ENCODE measurements at regions not wholly inside any gene's neighbourhood (a gene's known extent, or its start where the extent isn't known, plus 50 kb on each side); places are given as distances from the start of the nearest gene placed in this dataset.
"Not testable (repeated sequence)": the region's sequence is repeated elsewhere in the genome, so short reads cannot be mapped to it uniquely, and the experiment has no call there.

GRCh38 chr2:150260636-150261035, 226.8 kb downstream of the RND3 start:
- no peak for TF ChIP-seq CTCF (conservative IDR thresholded peaks at IDR 0.05; ENCODE audit: low read depth)
- ChIA-PET CTCF (interaction anchor here (0.6 kb wide), 1 partner anchor 79 kb away, joined by 3 read pairs; no protein-coding TSS in a partner anchor), POLR2A (ENCODE audit: low non-redundant PET) (no interaction called here)
- no peak overlapping the region for H3K27ac ChIP-seq
- no peak for DNase-seq (ENCODE audit: low spot score)

GRCh38 chr2:150259746-150260145, 227.7 kb downstream of the RND3 start:
- POLR2A ChIA-PET (ENCODE audit: low non-redundant PET): no interaction called here
- no peak for TF ChIP-seq CTCF (conservative IDR thresholded peaks at IDR 0.05; ENCODE audit: low read depth)
- CTCF ChIA-PET: interaction anchor here (0.6 kb wide), 1 partner anchor 11 kb away, joined by 3 read pairs; no protein-coding TSS in a partner anchor

GRCh38 chr2:150258781-150259307, 228.6 kb downstream of the RND3 start:
- no peak for TF ChIP-seq CTCF (conservative IDR thresholded peaks at IDR 0.05; ENCODE audit: low read depth)

More at GRCh38 chr2:150259746-150260145, 227.7 kb downstream of the RND3 start:
- H3K27ac ChIP-seq: no peak overlapping the region
- DNase-seq (ENCODE audit: low spot score): no peak

GRCh38 chr2:150256736-150257135, 230.7 kb downstream of the RND3 start:
- H3K27ac ChIP-seq: no peak overlapping the region
- POLR2A ChIA-PET (ENCODE audit: low non-redundant PET): no interaction called here
- CTCF ChIA-PET: no interaction called here
- no peak for DNase-seq (ENCODE audit: low spot score)
- TF ChIP-seq CTCF (conservative IDR thresholded peaks at IDR 0.05; ENCODE audit: low read depth): no peak

More at GRCh38 chr2:150258781-150259307, 228.6 kb downstream of the RND3 start:
- POLR2A ChIA-PET (ENCODE audit: low non-redundant PET): no interaction called here
- no peak overlapping the region for H3K27ac ChIP-seq
- DNase-seq (ENCODE audit: low spot score): no peak
- CTCF ChIA-PET: interaction anchor here (0.6 kb wide), 1 partner anchor 644 kb away, joined by 4 read pairs; no protein-coding TSS in a partner anchor

- POLR2A ChIA-PET (ENCODE audit: low non-redundant PET): no interaction called here
- CTCF ChIA-PET: no interaction called here
- H3K27ac ChIP-seq: no peak overlapping the region
- peak; percentile 12 for DNase-seq (ENCODE audit: low spot score)
- no peak for TF ChIP-seq CTCF (conservative IDR thresholded peaks at IDR 0.05; ENCODE audit: low read depth)
Measured at GRCh38 chr2:150255528-150255927, 231.9 kb downstream of the RND3 start.

GRCh38 chr2:150249735-150250134, 237.7 kb downstream of the RND3 start:
- CTCF ChIA-PET; DNase-seq (ENCODE audit: low spot score); POLR2A ChIA-PET (ENCODE audit: low non-redundant PET); H3K27ac ChIP-seq: not testable (repeated sequence)

- no peak overlapping the region for H3K27ac ChIP-seq
- TF ChIP-seq CTCF (conservative IDR thresholded peaks at IDR 0.05; ENCODE audit: low read depth): no peak
- DNase-seq (ENCODE audit: low spot score): no peak
- ChIA-PET POLR2A (ENCODE audit: low non-redundant PET) (no interaction called here), CTCF (no interaction called here)
Measured at GRCh38 chr2:150247481-150247880, 240.0 kb downstream of the RND3 start.

Measured in RWPE1 (cell line).